Stomach smooth muscle (tissue), 2 donors: ENCODE measurements at regions not wholly inside any gene's neighbourhood (a gene's known extent, or its start where the extent isn't known, plus 50 kb on each side); places are given as distances from the start of the nearest gene placed in this dataset.

Experiments used
- H3K27ac ChIP-seq: one replicate; pipeline ENCODE4 v1.7.0; 2013; ENCODE audit warnings: mild to moderate bottlenecking, low read length, inconsistent platforms
- H3K27me3 ChIP-seq, 2 donors: one replicate each; pipeline ENCODE4 v1.7.0; 2013; ENCODE audit warnings: low read length in 2 of 2; ENCODE audit not compliant: insufficient read depth in 2 of 2, control insufficient read depth in 1 of 2
- H3K36me3 ChIP-seq, 2 donors: one replicate each; pipeline ENCODE4 v1.7.0; 2013; ENCODE audit warnings: low read length in 2 of 2; ENCODE audit not compliant: control insufficient read depth in 2 of 2, insufficient read depth in 2 of 2
- H3K4me1 ChIP-seq: one replicate; pipeline ENCODE4 v1.7.0; 2013; ENCODE audit warnings: low read length; ENCODE audit not compliant: control insufficient read depth, insufficient read depth
- H3K4me3 ChIP-seq, 2 donors: one replicate each; pipeline ENCODE4 v1.7.0; 2013; ENCODE audit warnings: low read length in 2 of 2
- H3K9ac ChIP-seq, 2 donors: one replicate each; pipeline ENCODE4 v1.7.0; 2013; ENCODE audit warnings: low read length in 2 of 2, mild to moderate bottlenecking in 1 of 2
- H3K9me3 ChIP-seq, 2 donors: one replicate each; pipeline ENCODE4 v1.7.0; 2013; ENCODE audit warnings: low read length in 2 of 2; ENCODE audit not compliant: control insufficient read depth in 2 of 2
- donor health status: healthy.
- donor health status: Pancreatic carcinoma.

GRCh38 chr13:53466576-53466975 is 438.0 kb downstream of the OLFM4 start:
- Histone ChIP-seq H3K27me3 (no peaks in the 10 kb centered on the region), H3K9ac (no peak overlapping the region), H3K4me1 (no peaks in the 10 kb centered on the region), H3K36me3 (no peaks in the 10 kb centered on the region), H3K4me3 (no peak overlapping the region), H3K27ac (no peak overlapping the region), H3K9me3 (no peaks in the 10 kb centered on the region)

GRCh38 chr13:53473397-53473796 is 444.8 kb downstream of the OLFM4 start:
- Histone ChIP-seq H3K36me3 (no peaks in the 10 kb centered on the region), H3K4me1 (no peaks in the 10 kb centered on the region), H3K9ac (no peak overlapping the region), H3K27ac (no peak overlapping the region), H3K4me3 (no peak overlapping the region), H3K9me3 (no peaks in the 10 kb centered on the region), H3K27me3 (no peaks in the 10 kb centered on the region)

DNA sequence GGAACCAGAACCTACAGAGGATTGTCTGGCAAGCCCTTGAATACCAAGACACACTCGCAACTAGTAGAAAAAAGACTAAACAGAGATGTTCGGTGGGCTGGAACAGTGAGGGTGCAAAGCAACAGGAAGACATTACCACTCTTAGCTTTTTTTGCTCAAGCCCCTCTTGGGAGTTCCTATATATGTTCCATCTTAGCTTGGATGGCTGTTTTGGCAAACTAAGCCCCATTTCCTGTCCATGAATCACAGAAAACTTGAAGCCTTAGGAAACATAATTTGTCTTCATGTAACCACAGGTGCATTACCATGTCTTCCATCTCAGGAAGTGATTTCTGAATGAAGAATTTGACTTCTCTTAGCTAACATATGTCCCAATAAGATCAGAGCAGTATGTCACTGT is 446.3 kb downstream of the OLFM4 start:
- no peaks in the 10 kb centered on the region for H3K36me3 ChIP-seq
- H3K27ac ChIP-seq, result no peak overlapping the region
- H3K9me3 ChIP-seq, result no peaks in the 10 kb centered on the region
- H3K9ac ChIP-seq, result no peak overlapping the region
- H3K27me3 ChIP-seq, result no peaks in the 10 kb centered on the region
- H3K4me3 ChIP-seq, result no peak overlapping the region
- no peaks in the 10 kb centered on the region for H3K4me1 ChIP-seq

DNA sequence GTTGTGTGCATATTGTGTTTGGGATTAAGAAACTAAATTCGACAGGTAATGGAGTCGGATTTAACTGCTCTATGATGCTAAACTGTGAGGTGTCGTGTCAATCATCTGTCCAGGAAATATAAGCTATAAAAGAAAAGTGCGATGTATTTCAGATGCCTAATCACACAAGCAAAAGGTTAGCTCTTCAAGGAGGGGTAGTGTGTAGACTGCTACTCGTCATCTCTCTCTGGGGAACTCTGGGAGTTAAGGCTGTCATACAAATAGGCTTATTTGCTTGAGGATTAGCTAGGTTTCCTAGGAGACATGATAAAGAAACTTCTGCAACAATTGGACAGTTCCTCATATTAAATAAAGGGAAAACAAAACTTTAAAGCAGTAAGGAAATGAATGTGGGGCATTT is 462.1 kb downstream of the OLFM4 start:
- Histone ChIP-seq H3K27ac (no peak overlapping the region), H3K4me1 (no peaks in the 10 kb centered on the region), H3K9me3 (no peaks in the 10 kb centered on the region), H3K4me3 (no peak overlapping the region), H3K9ac (no peak overlapping the region), H3K27me3 (no peaks in the 10 kb centered on the region), H3K36me3 (no peaks in the 10 kb centered on the region)

GRCh38 chr13:53494406-53494805 is 465.8 kb downstream of the OLFM4 start:
- no peak overlapping the region for H3K9ac ChIP-seq
- no peaks in the 10 kb centered on the region for H3K4me1 ChIP-seq
- H3K27ac ChIP-seq, result no peak overlapping the region
- H3K36me3 ChIP-seq, result no peaks in the 10 kb centered on the region
- H3K4me3 ChIP-seq, result no peak overlapping the region
- H3K9me3 ChIP-seq, result no peaks in the 10 kb centered on the region
- H3K27me3 ChIP-seq, result no peaks in the 10 kb centered on the region

GRCh38 chr13:53499576-53500133 is 471.0 kb downstream of the OLFM4 start:
- Histone ChIP-seq H3K4me1 (no peaks in the 10 kb centered on the region), H3K27me3 (no peaks in the 10 kb centered on the region), H3K27ac (no peak overlapping the region), H3K9me3 (no peaks in the 10 kb centered on the region), H3K4me3 (no peak overlapping the region), H3K9ac (no peak overlapping the region), H3K36me3 (no peaks in the 10 kb centered on the region)

DNA sequence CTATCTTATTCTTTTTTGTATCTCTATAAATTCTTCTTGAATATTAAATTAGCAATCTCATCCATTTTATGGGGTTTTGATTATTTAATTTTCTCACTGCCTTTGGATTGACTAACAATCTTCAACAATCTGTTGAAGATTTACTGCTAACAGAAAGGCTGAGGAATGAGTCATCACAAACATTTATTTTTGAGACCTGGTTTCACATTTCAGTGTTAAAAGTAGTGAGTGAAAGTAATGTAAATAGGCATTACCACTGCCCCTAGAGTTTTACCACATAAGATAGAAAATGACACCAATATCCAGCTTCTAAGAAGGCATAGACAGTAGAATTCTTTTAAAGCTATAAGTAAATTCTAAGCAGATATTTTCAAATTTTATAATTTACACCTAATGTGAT is 472.8 kb downstream of the OLFM4 start:
- Histone ChIP-seq H3K9me3 (no peaks in the 10 kb centered on the region), H3K4me3 (no peak overlapping the region), H3K4me1 (no peaks in the 10 kb centered on the region), H3K27ac (no peak overlapping the region), H3K9ac (no peak overlapping the region), H3K36me3 (no peaks in the 10 kb centered on the region), H3K27me3 (no peaks in the 10 kb centered on the region)

GRCh38 chr13:53507741-53508140 is 479.1 kb downstream of the OLFM4 start:
- Histone ChIP-seq H3K4me3 (no peak overlapping the region), H3K27ac (no peak overlapping the region), H3K4me1 (no peaks in the 10 kb centered on the region), H3K9ac (no peak overlapping the region), H3K36me3 (no peaks in the 10 kb centered on the region), H3K9me3 (no peaks in the 10 kb centered on the region), H3K27me3 (no peaks in the 10 kb centered on the region)

DNA sequence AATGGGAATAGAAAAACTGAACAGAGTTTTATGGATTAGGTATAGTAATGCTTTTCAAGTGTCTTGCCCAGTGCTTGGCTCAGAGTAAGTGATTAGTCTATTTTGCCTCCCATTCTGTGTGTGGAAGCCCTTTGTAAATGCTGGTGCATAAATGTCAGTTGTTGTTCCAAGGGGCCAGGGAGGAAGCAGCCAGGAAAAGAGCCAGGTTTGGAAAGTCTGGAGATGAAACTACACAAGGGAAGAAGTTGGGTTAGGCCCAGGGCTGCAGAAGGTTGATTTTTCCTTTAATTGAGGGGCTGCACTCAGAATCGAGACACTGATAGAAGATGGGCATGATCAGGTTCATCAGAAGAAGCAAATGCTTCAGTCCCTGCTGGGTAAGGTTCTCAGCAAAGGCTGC is 484.0 kb downstream of the OLFM4 start:
- Histone ChIP-seq H3K27ac (no peak overlapping the region), H3K4me3 (no peak overlapping the region), H3K4me1 (no peaks in the 10 kb centered on the region), H3K9me3 (no peaks in the 10 kb centered on the region), H3K9ac (no peak overlapping the region), H3K36me3 (no peaks in the 10 kb centered on the region), H3K27me3 (no peaks in the 10 kb centered on the region)

DNA sequence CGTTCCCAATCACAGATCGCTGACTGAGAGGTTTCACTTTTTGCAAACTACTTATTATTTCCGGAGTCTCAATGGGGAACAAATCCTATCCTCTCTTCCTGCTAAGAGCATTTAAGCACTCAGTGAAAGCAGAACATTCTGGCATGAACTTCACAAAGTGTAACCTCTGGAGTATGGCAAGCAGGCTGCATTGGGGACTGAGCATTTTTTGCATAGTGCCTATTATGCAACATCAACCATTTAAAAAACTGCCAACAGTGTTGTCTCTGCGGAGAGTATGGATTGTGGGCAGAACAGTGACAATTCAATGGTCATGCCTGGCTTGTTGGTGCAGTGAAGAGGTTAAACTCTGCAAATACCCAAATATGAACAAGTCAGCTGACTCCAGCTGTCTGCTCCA is 484.6 kb downstream of the OLFM4 start:
- Histone ChIP-seq H3K36me3 (no peaks in the 10 kb centered on the region), H3K27me3 (no peaks in the 10 kb centered on the region), H3K4me1 (no peaks in the 10 kb centered on the region), H3K4me3 (no peak overlapping the region), H3K9me3 (no peaks in the 10 kb centered on the region), H3K27ac (no peak overlapping the region), H3K9ac (no peak overlapping the region)

DNA sequence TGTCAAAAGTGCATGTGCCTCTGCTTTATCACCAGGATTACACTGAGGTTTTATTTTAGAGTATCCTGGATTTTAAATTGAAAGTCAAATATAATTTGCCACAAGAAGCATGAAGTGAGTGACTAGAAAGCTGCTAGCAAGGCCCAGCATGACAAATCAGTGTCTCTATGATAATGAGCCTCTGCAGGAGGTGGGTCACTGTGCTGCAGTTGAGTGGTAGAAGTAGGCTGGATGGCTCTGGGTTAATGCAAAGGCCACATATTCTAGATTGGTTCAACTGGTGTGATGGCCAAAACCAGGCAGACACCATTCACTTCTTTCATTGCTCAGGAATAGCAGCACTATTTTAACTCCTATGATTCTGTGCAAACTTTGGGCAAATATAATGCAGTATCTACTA is 491.5 kb downstream of the OLFM4 start:
- no peak overlapping the region for H3K27ac ChIP-seq
- H3K9ac ChIP-seq, result no peak overlapping the region
- H3K4me1 ChIP-seq, result no peaks in the 10 kb centered on the region
- H3K4me3 ChIP-seq, result no peak overlapping the region
- no peaks in the 10 kb centered on the region for H3K36me3 ChIP-seq
- no peaks in the 10 kb centered on the region for H3K27me3 ChIP-seq
- no peaks in the 10 kb centered on the region for H3K9me3 ChIP-seq
